VCaP (cell line): ENCODE measurements at regions not wholly inside any gene's neighbourhood (a gene's known extent, or its start where the extent isn't known, plus 50 kb on each side); places are given as distances from the start of the nearest gene placed in this dataset.
A peak's percentile ranks its signal among the peaks of the same experiment; 100 is the strongest.

Source experiments
- H3K27ac ChIP-seq: fragments of 450-650 bp; 2 replicates; pipeline ENCODE4 v1.5.1; 2017
- TF ChIP-seq, protein P1 (sequence below): fragments of 450-650 bp; conservative IDR thresholded peaks from 2 replicates; pipeline ENCODE4 v1.5.1; 2017; ENCODE audit warnings: mild to moderate bottlenecking, moderate library complexity

DNA sequence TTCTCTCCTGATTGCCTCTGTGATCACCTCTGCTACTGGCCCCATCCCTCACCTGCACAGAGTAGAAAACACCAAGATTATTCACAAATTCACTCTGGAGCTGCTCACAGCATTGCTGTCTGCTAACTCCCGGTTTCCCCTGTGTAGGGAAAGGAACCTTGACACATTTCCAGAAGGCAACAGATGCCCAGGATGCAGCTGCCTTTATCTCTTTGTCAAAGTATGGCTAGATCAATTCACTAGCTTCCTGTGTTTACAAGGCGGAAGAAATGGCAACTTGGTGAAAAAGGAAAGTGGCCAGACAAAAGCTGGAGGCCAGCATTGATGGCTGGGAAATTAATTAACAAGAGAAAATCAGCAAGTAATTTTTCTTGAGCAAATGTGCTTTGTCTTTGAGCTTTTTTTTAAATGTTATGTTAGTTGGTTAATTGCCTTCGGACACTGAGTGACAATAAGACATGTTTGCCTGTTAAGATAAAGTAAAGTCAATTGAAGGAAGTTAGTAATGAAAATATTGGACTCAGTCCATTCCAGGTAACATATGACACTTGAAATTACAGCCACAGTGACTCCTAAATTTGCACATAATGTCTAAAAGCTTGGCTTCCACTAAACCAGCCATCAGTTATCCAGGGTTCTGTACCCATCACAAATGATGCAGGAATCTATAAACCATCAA is 394.6 kb upstream of the IL12A start:
- TF ChIP-seq, protein P1, sequence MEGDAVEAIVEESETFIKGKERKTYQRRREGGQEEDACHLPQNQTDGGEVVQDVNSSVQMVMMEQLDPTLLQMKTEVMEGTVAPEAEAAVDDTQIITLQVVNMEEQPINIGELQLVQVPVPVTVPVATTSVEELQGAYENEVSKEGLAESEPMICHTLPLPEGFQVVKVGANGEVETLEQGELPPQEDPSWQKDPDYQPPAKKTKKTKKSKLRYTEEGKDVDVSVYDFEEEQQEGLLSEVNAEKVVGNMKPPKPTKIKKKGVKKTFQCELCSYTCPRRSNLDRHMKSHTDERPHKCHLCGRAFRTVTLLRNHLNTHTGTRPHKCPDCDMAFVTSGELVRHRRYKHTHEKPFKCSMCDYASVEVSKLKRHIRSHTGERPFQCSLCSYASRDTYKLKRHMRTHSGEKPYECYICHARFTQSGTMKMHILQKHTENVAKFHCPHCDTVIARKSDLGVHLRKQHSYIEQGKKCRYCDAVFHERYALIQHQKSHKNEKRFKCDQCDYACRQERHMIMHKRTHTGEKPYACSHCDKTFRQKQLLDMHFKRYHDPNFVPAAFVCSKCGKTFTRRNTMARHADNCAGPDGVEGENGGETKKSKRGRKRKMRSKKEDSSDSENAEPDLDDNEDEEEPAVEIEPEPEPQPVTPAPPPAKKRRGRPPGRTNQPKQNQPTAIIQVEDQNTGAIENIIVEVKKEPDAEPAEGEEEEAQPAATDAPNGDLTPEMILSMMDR = no peak
- H3K27ac ChIP-seq = peak overlapping the region; percentile 81

- TF ChIP-seq, protein P1 = no peak
- H3K27ac ChIP-seq = no peak overlapping the region
Observed at GRCh38 chr3:159600291-159600690, 388.3 kb upstream of the IL12A start.

- TF ChIP-seq, protein P1 = no peak
- no peak overlapping the region for H3K27ac ChIP-seq
Observed at GRCh38 chr3:159604151-159604581, 384.5 kb upstream of the IL12A start.

GRCh38 chr3:159605101-159605500 is 383.5 kb upstream of the IL12A start:
- TF ChIP-seq, protein P1 = no peak
- H3K27ac ChIP-seq = no peak overlapping the region

- TF ChIP-seq, protein P1 = no peak
Observed at GRCh38 chr3:159605776-159606175, 382.9 kb upstream of the IL12A start.

DNA sequence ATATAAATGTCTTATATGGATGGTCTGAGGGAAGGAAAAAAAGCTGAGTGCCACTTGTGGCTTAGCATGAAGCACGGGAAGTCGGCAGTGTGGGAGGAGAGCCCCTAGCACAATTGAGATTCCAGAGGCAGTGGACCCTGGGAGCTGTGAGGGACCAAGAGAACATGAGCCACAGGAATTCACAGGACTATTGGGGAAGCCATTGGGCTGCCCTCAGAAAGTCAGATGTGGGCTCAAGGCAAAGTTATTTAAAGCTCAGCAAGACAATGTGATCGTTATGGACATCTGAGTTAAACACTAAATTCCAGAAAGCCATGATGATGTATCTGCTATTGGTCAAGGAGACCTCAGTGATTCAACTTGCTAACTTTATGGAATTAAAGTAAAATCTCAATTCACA is 380.8 kb upstream of the IL12A start:
- TF ChIP-seq, protein P1 = no peak
- H3K27ac ChIP-seq = no peak overlapping the region

More at GRCh38 chr3:159605776-159606175, 382.9 kb upstream of the IL12A start:
- H3K27ac ChIP-seq = no peak overlapping the region

- no peak overlapping the region for H3K27ac ChIP-seq
- TF ChIP-seq, protein P1 = no peak
Observed at GRCh38 chr3:159608311-159608710, 380.3 kb upstream of the IL12A start.
